Esophagus squamous epithelium (tissue), 4 donors: ENCODE measurements at regions not wholly inside any gene's neighbourhood (a gene's known extent, or its start where the extent isn't known, plus 50 kb on each side); places are given as distances from the start of the nearest gene placed in this dataset.

Experiments used
- POLR2A ChIP-seq, 4 donors: fragments of 450-650 bp; IDR thresholded peaks; one replicate each; pipeline ENCODE4 v1.6.1; 2017; ENCODE audit warnings: antibody characterized with exemption in 4 of 4, mild to moderate bottlenecking in 4 of 4, moderate library complexity in 3 of 4
- TF ChIP-seq, protein P1 (sequence below), 6 experiments: fragments of 450-650 bp in 4 of 6; fragments of 200-600 bp in 2 of 6; sonication (generic) in 2 of 6; IDR thresholded peaks; one replicate each; pipeline ENCODE4 v1.5.1; 2016 to 2019; ENCODE audit warnings: antibody characterized with exemption in 6 of 6, mild to moderate bottlenecking in 4 of 6, moderate library complexity in 4 of 6

DNA sequence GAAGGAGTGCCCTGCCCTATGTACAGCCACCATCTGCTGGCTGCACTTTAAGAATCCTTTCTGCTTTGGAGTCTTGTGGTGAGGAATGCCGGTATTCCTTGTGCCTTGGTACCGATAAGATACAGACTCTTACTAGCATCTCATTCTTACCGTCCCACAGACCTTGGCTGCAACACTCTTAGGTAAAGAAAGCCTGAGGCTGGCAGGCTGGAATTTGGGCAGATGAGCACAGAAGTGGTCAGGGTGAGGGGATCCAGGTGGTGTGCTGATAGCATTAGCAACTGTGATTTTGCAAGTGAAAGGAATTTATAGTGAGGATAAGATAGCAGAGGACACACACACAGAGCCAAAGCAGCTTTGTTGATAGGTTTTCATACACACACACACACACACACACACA, 198.1 kb downstream of the ENC1 start:
- TF ChIP-seq, protein P1, sequence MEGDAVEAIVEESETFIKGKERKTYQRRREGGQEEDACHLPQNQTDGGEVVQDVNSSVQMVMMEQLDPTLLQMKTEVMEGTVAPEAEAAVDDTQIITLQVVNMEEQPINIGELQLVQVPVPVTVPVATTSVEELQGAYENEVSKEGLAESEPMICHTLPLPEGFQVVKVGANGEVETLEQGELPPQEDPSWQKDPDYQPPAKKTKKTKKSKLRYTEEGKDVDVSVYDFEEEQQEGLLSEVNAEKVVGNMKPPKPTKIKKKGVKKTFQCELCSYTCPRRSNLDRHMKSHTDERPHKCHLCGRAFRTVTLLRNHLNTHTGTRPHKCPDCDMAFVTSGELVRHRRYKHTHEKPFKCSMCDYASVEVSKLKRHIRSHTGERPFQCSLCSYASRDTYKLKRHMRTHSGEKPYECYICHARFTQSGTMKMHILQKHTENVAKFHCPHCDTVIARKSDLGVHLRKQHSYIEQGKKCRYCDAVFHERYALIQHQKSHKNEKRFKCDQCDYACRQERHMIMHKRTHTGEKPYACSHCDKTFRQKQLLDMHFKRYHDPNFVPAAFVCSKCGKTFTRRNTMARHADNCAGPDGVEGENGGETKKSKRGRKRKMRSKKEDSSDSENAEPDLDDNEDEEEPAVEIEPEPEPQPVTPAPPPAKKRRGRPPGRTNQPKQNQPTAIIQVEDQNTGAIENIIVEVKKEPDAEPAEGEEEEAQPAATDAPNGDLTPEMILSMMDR (IDR thresholded peaks at IDR 0.05) = no peak
- no peak for TF ChIP-seq POLR2A (IDR thresholded peaks at IDR 0.05)
